Hepatocyte (in vitro differentiated cells): ENCODE measurements at regions not wholly inside any gene's neighbourhood (a gene's known extent, or its start where the extent isn't known, plus 50 kb on each side); places are given as distances from the start of the nearest gene placed in this dataset.

Source experiments
- DNase-seq: peaks from one replicate; pipeline ENCODE4 v3.0.0-alpha.2; 2016; ENCODE audit warnings: low spot score
- H2AFZ ChIP-seq: fragments of 200-600 bp; sonication (generic); 2 replicates; pipeline ENCODE4 v1.6.0; 2016; ENCODE audit warnings: antibody characterized with exemption, mild to moderate bottlenecking
- H3K27ac ChIP-seq: fragments of 200-600 bp; sonication (generic); 2 replicates; pipeline ENCODE4 v1.5.1; 2016; ENCODE audit warnings: mild to moderate bottlenecking
- H3K27me3 ChIP-seq: fragments of 200-600 bp; sonication (generic); 2 replicates; pipeline ENCODE4 v1.6.1; 2016
- H3K36me3 ChIP-seq: fragments of 200-600 bp; sonication (generic); replicated peaks from 2 replicates; pipeline ENCODE4 v1.5.1; 2016; ENCODE audit warnings: low read depth; ENCODE audit not compliant: insufficient read depth
- H3K4me1 ChIP-seq: fragments of 200-600 bp; sonication (generic); 2 replicates; pipeline ENCODE4 v1.5.1; 2016; ENCODE audit warnings: mild to moderate bottlenecking, moderate library complexity; ENCODE audit not compliant: insufficient read depth
- H3K4me2 ChIP-seq: fragments of 200-600 bp; sonication (generic); 2 replicates; pipeline ENCODE4 v1.6.0; 2016
- H3K4me3 ChIP-seq: fragments of 200-600 bp; sonication (generic); 2 replicates; pipeline ENCODE4 v1.5.1; 2016; ENCODE audit warnings: mild to moderate bottlenecking
- H3K79me2 ChIP-seq: fragments of 200-600 bp; sonication (generic); 2 replicates; pipeline ENCODE4 v1.6.0; 2017; ENCODE audit warnings: mild to moderate bottlenecking
- H3K9me2 ChIP-seq: fragments of 200-600 bp; sonication (generic); replicated peaks from 2 replicates; pipeline ENCODE4 v1.6.0; 2017; ENCODE audit warnings: mild to moderate bottlenecking; ENCODE audit not compliant: insufficient read depth
- H3K9me3 ChIP-seq: fragments of 200-600 bp; sonication (generic); 2 replicates; pipeline ENCODE4 v1.5.1; 2016; ENCODE audit warnings: low read depth, mild to moderate bottlenecking
- H4K20me1 ChIP-seq: fragments of 200-600 bp; sonication (generic); 2 replicates; pipeline ENCODE4 v1.6.0; 2016; ENCODE audit warnings: mild to moderate bottlenecking; ENCODE audit not compliant: insufficient read depth, poor library complexity, severe bottlenecking
- CTCF ChIP-seq: fragments of 200-600 bp; sonication (generic); IDR thresholded peaks from 2 replicates; pipeline ENCODE4 v1.5.1; 2016; ENCODE audit warnings: antibody characterized with exemption, mild to moderate bottlenecking; ENCODE audit not compliant: poor library complexity
- EZH2 ChIP-seq: fragments of 200-600 bp; sonication (generic); IDR thresholded peaks from 2 replicates; pipeline ENCODE4 v1.6.1; 2016; ENCODE audit warnings: antibody characterized with exemption, mild to moderate bottlenecking, borderline replicate concordance
- EZH2phosphoT487 ChIP-seq: fragments of 200-600 bp; sonication (generic); IDR thresholded peaks from one replicate; pipeline ENCODE4 v1.6.1; 2018; ENCODE audit warnings: antibody characterized with exemption, mild to moderate bottlenecking, low read depth, moderate library complexity; ENCODE audit not compliant: unreplicated experiment, severe bottlenecking
- WGBS: methylation state at CpG from one replicate; pipeline ENCODE4 v1.1.6; 2016; ENCODE audit warnings: low lambda C conversion rate; ENCODE audit errors: missing lambda C conversion rate; 5-methylcytosine and 5-hydroxymethylcytosine counted together

- TF ChIP-seq EZH2phosphoT487: no peak
- TF ChIP-seq CTCF: no peak
- no peak for TF ChIP-seq EZH2
- no peaks in the 10 kb centered on the region for H3K9me3 ChIP-seq
- H3K4me1 ChIP-seq: peaks cover 5% of the 10 kb centered on the region
These were observed 134.4 kb upstream of the RAI14 start for GRCh38 chr5:34521628-34522290.

GRCh38 chr5:34522599-34523386 is 133.3 kb upstream of the RAI14 start:
- Histone ChIP-seq H3K4me1 (peaks cover 5% of the 10 kb centered on the region), H3K79me2 (no peaks in the 10 kb centered on the region), H3K36me3 (no peaks in the 10 kb centered on the region), H2AFZ (no peak overlapping the region), H4K20me1 (no peaks in the 10 kb centered on the region), H3K9me2 (no peaks in the 10 kb centered on the region), H3K27ac (no peak overlapping the region), H3K9me3 (no peaks in the 10 kb centered on the region), H3K4me2 (no peak overlapping the region), H3K27me3 (no peaks in the 10 kb centered on the region), H3K4me3 (no peak overlapping the region)
- DNase-seq: peak; percentile 93
- TF ChIP-seq CTCF: peak; percentile 78
- TF ChIP-seq EZH2phosphoT487: no peak
- no peak for TF ChIP-seq EZH2
- 26% methylated on average over 11 of the region's 11 CpGs for WGBS

More at GRCh38 chr5:34521628-34522290, 134.4 kb upstream of the RAI14 start:
- DNase-seq: peak; percentile 40
- no peaks in the 10 kb centered on the region for H4K20me1 ChIP-seq
- no peak overlapping the region for H2AFZ ChIP-seq
- H3K4me2 ChIP-seq: no peak overlapping the region
- 79% methylated on average over 8 of the region's 8 CpGs for WGBS
- no peak overlapping the region for H3K4me3 ChIP-seq
- no peaks in the 10 kb centered on the region for H3K36me3 ChIP-seq
- no peaks in the 10 kb centered on the region for H3K9me2 ChIP-seq
- H3K79me2 ChIP-seq: no peaks in the 10 kb centered on the region
- H3K27ac ChIP-seq: no peak overlapping the region
- no peaks in the 10 kb centered on the region for H3K27me3 ChIP-seq

GRCh38 chr5:34523387-34523726 is 132.8 kb upstream of the RAI14 start:
- Histone ChIP-seq H3K27ac (peak overlapping the region; percentile 4), H3K4me2 (no peak overlapping the region)
- 4% methylated on average over 1 of the region's 1 CpG for WGBS

More at GRCh38 chr5:34523387-34523726, 132.8 kb upstream of the RAI14 start:
- no peaks in the 10 kb centered on the region for H4K20me1 ChIP-seq
- H2AFZ ChIP-seq: no peak overlapping the region
- H3K4me1 ChIP-seq: peaks cover 5% of the 10 kb centered on the region
- H3K27me3 ChIP-seq: no peaks in the 10 kb centered on the region
- DNase-seq: no peak
- H3K79me2 ChIP-seq: no peaks in the 10 kb centered on the region
- H3K9me3 ChIP-seq: no peaks in the 10 kb centered on the region
- H3K9me2 ChIP-seq: no peaks in the 10 kb centered on the region
- TF ChIP-seq EZH2 (no peak), EZH2phosphoT487 (no peak), CTCF (no peak)
- no peaks in the 10 kb centered on the region for H3K36me3 ChIP-seq
- H3K4me3 ChIP-seq: no peak overlapping the region
